B cell (primary cell): ENCODE measurements at regions not wholly inside any gene's neighbourhood (a gene's known extent, or its start where the extent isn't known, plus 50 kb on each side); places are given as distances from the start of the nearest gene placed in this dataset.

Source experiments
- ATAC-seq: fragments of 200-7000 bp; cut with Tn5 transposase; one replicate; pipeline ENCODE4 v1.10.0; 2021; ENCODE audit warnings: low read depth, mild to moderate bottlenecking, moderate number of reproducible peaks, moderate library complexity
- CTCF ChIA-PET: fragments of 350-600 bp; sonication (Branson Sonifier 250); formaldehyde crosslinking; loops from one replicate; lab custom pipeline; 2021; ENCODE audit warnings: antibody characterized with exemption, inconsistent platforms; lab: Charles Lee
- POLR2A ChIA-PET: fragments of 350-600 bp; sonication (Branson Sonifier 250); formaldehyde crosslinking; loops from one replicate; lab custom pipeline; 2021; ENCODE audit warnings: antibody characterized with exemption; lab: Charles Lee
- DNase-seq: peaks from one replicate; pipeline ENCODE4 v3.0.0; 2013
- H2AFZ ChIP-seq: 2 replicates; pipeline ENCODE4 v1.6.1; 2012; ENCODE audit warnings: mild to moderate bottlenecking, low read depth, low read length; ENCODE audit not compliant: insufficient read depth, poor library complexity, severe bottlenecking
- H3K27ac ChIP-seq, 2 donors: 1 replicate in 1 of 2; 2 replicates in 1 of 2; pipeline ENCODE4 v1.5.1; 2012 to 2013; ENCODE audit warnings: low read length in 2 of 2, mild to moderate bottlenecking in 2 of 2, moderate library complexity in 1 of 2
- H3K27me3 ChIP-seq, 4 experiments: fragments of 200-600 bp in 1 of 4; sonication (generic) in 1 of 4; replicated peaks in 1 of 4; 1 replicate in 2 of 4; 2 replicates in 2 of 4; pipeline versions ENCODE4 v1.6.1 to v1.7.0; 2013 to 2016; ENCODE audit warnings: low read length in 3 of 4, mild to moderate bottlenecking in 2 of 4, mixed read lengths in 1 of 4, moderate library complexity in 1 of 4; ENCODE audit not compliant: insufficient read depth in 4 of 4, control insufficient read depth in 3 of 4; ENCODE audit errors: control extremely low read depth in 1 of 4
- H3K36me3 ChIP-seq, 2 experiments: replicated peaks in 1 of 2; 1 replicate in 1 of 2; 2 replicates in 1 of 2; pipeline versions ENCODE4 v1.6.1 to v1.7.1; 2013; ENCODE audit warnings: low read length in 1 of 2; ENCODE audit not compliant: insufficient read depth in 2 of 2, control insufficient read depth in 1 of 2; ENCODE audit errors: control extremely low read depth in 1 of 2, extremely low read depth in 1 of 2
- H3K4me1 ChIP-seq, 2 donors: fragments of 200-600 bp in 1 of 2; sonication (generic) in 1 of 2; 1 replicate in 1 of 2; 2 replicates in 1 of 2; pipeline versions ENCODE4 v1.5.1 to v1.6.1; 2013 to 2017; ENCODE audit warnings: low read length in 2 of 2; ENCODE audit not compliant: control insufficient read depth in 2 of 2, insufficient read depth in 2 of 2
- H3K4me2 ChIP-seq: replicated peaks from 2 replicates; pipeline ENCODE3; 2012; ENCODE audit warnings: mild to moderate bottlenecking, low read depth, low read length; ENCODE audit not compliant: poor library complexity, severe bottlenecking
- H3K4me3 ChIP-seq, 5 experiments: fragments of 200-600 bp in 1 of 5; sonication (generic) in 1 of 5; 1 replicate in 3 of 5; 2 replicates in 2 of 5; pipeline versions ENCODE4 v1.5.1 to v1.7.0; 2011 to 2016; ENCODE audit warnings: low read length in 4 of 5, mild to moderate bottlenecking in 4 of 5, low read depth in 2 of 5, control low read depth in 1 of 5, moderate library complexity in 1 of 5; ENCODE audit not compliant: insufficient read depth in 1 of 5; ENCODE audit errors: control extremely low read depth in 1 of 5, extremely low read depth in 1 of 5
- H3K79me2 ChIP-seq: fragments of 200-600 bp; sonication (generic); one replicate; pipeline ENCODE4 v1.6.0; 2016; ENCODE audit warnings: low read length; ENCODE audit not compliant: control insufficient read depth, insufficient read depth
- H3K9ac ChIP-seq: fragments of 200-600 bp; sonication (generic); 2 replicates; pipeline ENCODE4 v1.6.1; 2017; ENCODE audit warnings: mild to moderate bottlenecking, low read length, moderate library complexity
- H3K9me3 ChIP-seq, 3 donors: one replicate each; pipeline versions ENCODE4 v1.6.1 to v1.7.1; 2013; ENCODE audit warnings: low read length in 2 of 3; ENCODE audit not compliant: control insufficient read depth in 2 of 3, insufficient read depth in 1 of 3; ENCODE audit errors: control extremely low read depth in 1 of 3
- H4K20me1 ChIP-seq: 2 replicates; pipeline ENCODE4 v1.6.0; 2012; ENCODE audit warnings: mild to moderate bottlenecking, low read length; ENCODE audit not compliant: insufficient read depth, control insufficient read depth, poor library complexity, severe bottlenecking
- H3K27ac Mint-ChIP-seq: one replicate; pipeline ENCODE4 v1.8.0; 2021; ENCODE audit warnings: mixed read lengths
- H3K27me3 Mint-ChIP-seq: one replicate; pipeline ENCODE4 v1.8.0; 2021; ENCODE audit warnings: mixed read lengths
- H3K4me1 Mint-ChIP-seq: one replicate; pipeline ENCODE4 v1.8.0; 2021; ENCODE audit warnings: mixed read lengths
- H3K4me3 Mint-ChIP-seq: one replicate; pipeline ENCODE4 v1.8.0; 2021; ENCODE audit warnings: mixed read lengths
- H3K9me3 Mint-ChIP-seq: one replicate; pipeline ENCODE4 v1.8.0; 2022; ENCODE audit warnings: mixed read lengths; ENCODE audit not compliant: insufficient read depth
- CTCF ChIP-seq: fragments of 200-600 bp; IDR thresholded peaks from one replicate; pipeline ENCODE4 v1.8.0; 2022; ENCODE audit warnings: antibody characterized with exemption, mild to moderate bottlenecking
- EZH2 ChIP-seq: IDR thresholded peaks from 2 replicates; pipeline ENCODE4 v1.6.1; 2012; ENCODE audit warnings: borderline replicate concordance, low read depth, mild to moderate bottlenecking, moderate library complexity, low read length; ENCODE audit not compliant: insufficient read depth, poor library complexity, severe bottlenecking
- WGBS: methylation state at CpG from one replicate; pipeline ENCODE4 v1.1.5; 2013; ENCODE audit warnings: missing lambda C conversion rate; ENCODE audit not compliant: insufficient coverage; 5-methylcytosine and 5-hydroxymethylcytosine counted together
- intact Hi-C: fragments of 100-400 bp; cut with micrococcal nuclease; formaldehyde crosslinking; loops from one replicate; pipeline ENCODE4 v1.10.0; 2022

- Mint-ChIP-seq H3K27me3 (no peaks in the 10 kb centered on the region), H3K27ac (no peak overlapping the region), H3K4me1 (no peaks in the 10 kb centered on the region), H3K9me3 (peaks cover 2% of the 10 kb centered on the region), H3K4me3 (no peak overlapping the region)
- no peaks in the 10 kb centered on the region for H3K36me3 ChIP-seq
- ATAC-seq (no peak), DNase-seq (no peak)
- H3K9me3 ChIP-seq = peaks cover 0 to 24% (median 0%) of the 10 kb centered on the region in 3 donors
- ChIA-PET CTCF (no interaction called here), POLR2A (no interaction called here)
- no peak overlapping the region for H3K4me2 ChIP-seq
- no peak for TF ChIP-seq CTCF
- no peak for TF ChIP-seq EZH2
- intact Hi-C loops = no loop called here
- no peak overlapping the region for H2AFZ ChIP-seq
- H3K79me2 ChIP-seq = no peaks in the 10 kb centered on the region
- no peak overlapping the region for H3K9ac ChIP-seq
- WGBS = 93% methylated on average over 8 of the region's 8 CpGs
- H3K27me3 ChIP-seq = no peaks in the 10 kb centered on the region
- H3K27ac ChIP-seq = no peak overlapping the region
- H3K4me3 ChIP-seq = no peak overlapping the region
- H3K4me1 ChIP-seq = no peaks in the 10 kb centered on the region
- no peaks in the 10 kb centered on the region for H4K20me1 ChIP-seq
Observed at GRCh38 chr10:130560573-130560972, 424.4 kb downstream of the GLRX3 start.

GRCh38 chr10:130561681-130562080 lies 425.5 kb downstream of the GLRX3 start:
- Mint-ChIP-seq H3K27me3 (no peaks in the 10 kb centered on the region), H3K9me3 (peaks cover 2% of the 10 kb centered on the region), H3K27ac (no peak overlapping the region), H3K4me3 (no peak overlapping the region), H3K4me1 (no peaks in the 10 kb centered on the region)
- ATAC-seq = no peak
- WGBS = 63% methylated on average over 1 of the region's 1 CpG
- Histone ChIP-seq H2AFZ (no peak overlapping the region), H3K4me3 (no peak overlapping the region), H3K4me2 (no peak overlapping the region), H3K9me3 (peaks cover 0 to 23% (median 0%) of the 10 kb centered on the region in 3 donors), H4K20me1 (no peaks in the 10 kb centered on the region), H3K36me3 (no peaks in the 10 kb centered on the region), H3K9ac (no peak overlapping the region), H3K79me2 (no peaks in the 10 kb centered on the region), H3K27me3 (no peaks in the 10 kb centered on the region), H3K27ac (no peak overlapping the region), H3K4me1 (no peaks in the 10 kb centered on the region)
- TF ChIP-seq EZH2 (no peak), CTCF (no peak)
- ChIA-PET CTCF (no interaction called here), POLR2A (no interaction called here)
- intact Hi-C loops = no loop called here
- DNase-seq = no peak
